ENCODE measurements at regions not wholly inside any gene's neighbourhood (a gene's known extent, or its start where the extent isn't known, plus 50 kb on each side); places are given as distances from the start of the nearest gene placed in this dataset.

- H3K36me3 ChIP-seq, result no peaks in the 10 kb centered on the region
- no peaks in the 10 kb centered on the region for H3K4me1 ChIP-seq
- WGBS, 2 donors (ENCODE audit: low coverage in 1 of 2), result 73 to 100% methylated on average over 2 to 8 of the region's 18 CpGs
- no peak for TF ChIP-seq POLR2AphosphoS5 (IDR thresholded peaks at IDR 0.05)
- no peak for TF ChIP-seq EP300 (IDR thresholded peaks at IDR 0.05)
- TF ChIP-seq POLR2A (IDR thresholded peaks at IDR 0.05), result no peak
- TF ChIP-seq CTCF (IDR thresholded peaks at IDR 0.05), result no peak
- H3K27me3 ChIP-seq, result peaks cover 27% of the 10 kb centered on the region
- peaks cover 0 to 11% (median 0%) of the 10 kb centered on the region in 3 donors for H3K9me3 ChIP-seq
- no peak overlapping the region for H3K27ac ChIP-seq
- H3K4me3 ChIP-seq, result no peak overlapping the region
- ATAC-seq, result no peak
Measured at GRCh38 chr10:131737543-131738395, 163.0 kb upstream of the PPP2R2D start.

- no peak for ATAC-seq
- no peaks in the 10 kb centered on the region for H3K36me3 ChIP-seq
- WGBS, 2 donors (ENCODE audit: low coverage in 1 of 2), result 45 to 70% methylated on average over 3 to 7 of the region's 11 CpGs
Measured at GRCh38 chr10:131738396-131738735, 162.4 kb upstream of the PPP2R2D start.

GRCh38 chr10:131739206-131739605 is 161.6 kb upstream of the PPP2R2D start:
- WGBS, 2 donors (ENCODE audit: low coverage in 1 of 2), result 52 to 65% methylated on average over 10 of the region's 10 CpGs
- ATAC-seq, result no peak
- Histone ChIP-seq H3K27me3 (peaks cover 40% of the 10 kb centered on the region), H3K9me3 (no peaks in the 10 kb centered on the region), H3K4me1 (peaks cover 0 to 11% (median 0%) of the 10 kb centered on the region in 3 donors), H3K27ac (no peak overlapping the region), H3K36me3 (no peaks in the 10 kb centered on the region), H3K4me3 (no peak overlapping the region)
- no peak for TF ChIP-seq POLR2A (IDR thresholded peaks at IDR 0.05)
- no peak for TF ChIP-seq EP300 (IDR thresholded peaks at IDR 0.05)
- no peak for TF ChIP-seq CTCF (IDR thresholded peaks at IDR 0.05)
- no peak for TF ChIP-seq POLR2AphosphoS5 (IDR thresholded peaks at IDR 0.05)

More at GRCh38 chr10:131738396-131738735, 162.4 kb upstream of the PPP2R2D start:
- Histone ChIP-seq H3K9me3 (peaks cover 0 to 5% (median 0%) of the 10 kb centered on the region in 3 donors), H3K4me3 (no peak overlapping the region), H3K27ac (no peak overlapping the region), H3K4me1 (peaks cover 0 to 3% (median 0%) of the 10 kb centered on the region in 3 donors), H3K27me3 (peaks cover 31% of the 10 kb centered on the region)
- no peak for TF ChIP-seq EP300 (IDR thresholded peaks at IDR 0.05)
- no peak for TF ChIP-seq POLR2AphosphoS5 (IDR thresholded peaks at IDR 0.05)
- no peak for TF ChIP-seq CTCF (IDR thresholded peaks at IDR 0.05)
- TF ChIP-seq POLR2A (IDR thresholded peaks at IDR 0.05), result no peak

GRCh38 chr10:131742500-131742951 is 158.3 kb upstream of the PPP2R2D start:
- WGBS, 2 donors (ENCODE audit: low coverage in 1 of 2), result 80% methylated on average over 1 of the region's 17 CpGs; no CpG with 5 or more reads in 1 of the 2 donors
- ATAC-seq, result no peak
- no peak for TF ChIP-seq CTCF (IDR thresholded peaks at IDR 0.05)
- no peak for TF ChIP-seq POLR2A (IDR thresholded peaks at IDR 0.05)
- no peak for TF ChIP-seq EP300 (IDR thresholded peaks at IDR 0.05)
- TF ChIP-seq POLR2AphosphoS5 (IDR thresholded peaks at IDR 0.05), result no peak
- Histone ChIP-seq H3K27ac (no peak overlapping the region), H3K36me3 (no peaks in the 10 kb centered on the region), H3K27me3 (peaks cover 59% of the 10 kb centered on the region), H3K9me3 (no peaks in the 10 kb centered on the region), H3K4me1 (peaks cover 0 to 11% (median 0%) of the 10 kb centered on the region in 3 donors), H3K4me3 (no peak overlapping the region)

Data from gastroesophageal sphincter (tissue), 4 donors.